ENCODE measurements at regions not wholly inside any gene's neighbourhood (a gene's known extent, or its start where the extent isn't known, plus 50 kb on each side); places are given as distances from the start of the nearest gene placed in this dataset.

DNA sequence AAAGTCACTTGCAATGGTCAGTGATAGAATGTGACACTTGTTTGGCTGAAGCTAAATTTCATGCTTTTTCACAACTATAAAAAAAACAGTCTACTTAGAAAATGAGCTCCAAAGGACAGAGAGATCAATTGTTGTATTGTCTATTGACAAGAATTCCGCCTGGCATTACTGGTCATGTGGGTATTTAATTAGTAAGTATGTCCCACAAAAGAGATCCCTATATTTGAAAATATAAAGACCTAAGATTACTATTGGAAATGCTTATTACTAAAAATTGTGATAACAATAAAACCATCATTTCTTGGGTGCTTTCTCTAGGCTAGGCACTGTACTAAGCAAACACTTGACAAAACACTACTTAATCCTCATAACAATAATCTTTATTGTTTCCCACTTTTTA is 745.2 kb upstream of the C9orf72 start:
- TF ChIP-seq, protein P1, sequence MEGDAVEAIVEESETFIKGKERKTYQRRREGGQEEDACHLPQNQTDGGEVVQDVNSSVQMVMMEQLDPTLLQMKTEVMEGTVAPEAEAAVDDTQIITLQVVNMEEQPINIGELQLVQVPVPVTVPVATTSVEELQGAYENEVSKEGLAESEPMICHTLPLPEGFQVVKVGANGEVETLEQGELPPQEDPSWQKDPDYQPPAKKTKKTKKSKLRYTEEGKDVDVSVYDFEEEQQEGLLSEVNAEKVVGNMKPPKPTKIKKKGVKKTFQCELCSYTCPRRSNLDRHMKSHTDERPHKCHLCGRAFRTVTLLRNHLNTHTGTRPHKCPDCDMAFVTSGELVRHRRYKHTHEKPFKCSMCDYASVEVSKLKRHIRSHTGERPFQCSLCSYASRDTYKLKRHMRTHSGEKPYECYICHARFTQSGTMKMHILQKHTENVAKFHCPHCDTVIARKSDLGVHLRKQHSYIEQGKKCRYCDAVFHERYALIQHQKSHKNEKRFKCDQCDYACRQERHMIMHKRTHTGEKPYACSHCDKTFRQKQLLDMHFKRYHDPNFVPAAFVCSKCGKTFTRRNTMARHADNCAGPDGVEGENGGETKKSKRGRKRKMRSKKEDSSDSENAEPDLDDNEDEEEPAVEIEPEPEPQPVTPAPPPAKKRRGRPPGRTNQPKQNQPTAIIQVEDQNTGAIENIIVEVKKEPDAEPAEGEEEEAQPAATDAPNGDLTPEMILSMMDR (IDR thresholded peaks at IDR 0.05) = no peak
- TF ChIP-seq POLR2A (IDR thresholded peaks at IDR 0.05) = no peak
- TF ChIP-seq EP300 (IDR thresholded peaks at IDR 0.05) = no peak

All from ovary (tissue), 3 donors.